A549 (cell line): ENCODE measurements at regions not wholly inside any gene's neighbourhood (a gene's known extent, or its start where the extent isn't known, plus 50 kb on each side); places are given as distances from the start of the nearest gene placed in this dataset.

ENCODE experiments used
- ATAC-seq, 2 experiments: fragments of 200-7000 bp in 1 of 2; fragments of >200 bp in 1 of 2; cut with Nextera tagmentation in 1 of 2; cut with Tn5 transposase in 1 of 2; 3 replicates each; pipeline versions ENCODE4 v1.8.0 to v1.9.1; 2018 to 2020; ENCODE audit warnings: mild to moderate bottlenecking in 1 of 2, moderate library complexity in 1 of 2
- CTCF ChIA-PET: fragments of 300-600 bp; sonication (Branson Sonifier 250); formaldehyde crosslinking; extraction: SDS; loops from one replicate; lab custom pipeline; 2021; ENCODE audit warnings: antibody characterized with exemption, inconsistent platforms; lab: Yijun Ruan, JAX
- POLR2A ChIA-PET: fragments of 350-600 bp; formaldehyde crosslinking; extraction: SDS; loops from one replicate; lab custom pipeline; 2021; ENCODE audit warnings: antibody characterized with exemption, inconsistent platforms; lab: Yijun Ruan, JAX
- DNase-seq, 2 experiments: peaks; one replicate each; pipeline versions ENCODE4 v3.0.0 to v3.0.0-alpha.2; 2011 to 2016; ENCODE audit warnings: low read depth in 1 of 2, low spot score in 1 of 2
- FAIRE-seq: peaks from 2 replicates; lab custom pipeline; 2011; peaks lifted over from hg19 to GRCh38; lab: Jason Lieb, UNC
- H3K27ac ChIP-seq, 2 experiments: fragments of >200 bp; sonication (Bioruptor Twin); formaldehyde crosslinking; 3 replicates each; pipeline ENCODE4 v1.5.1; 2016 to 2017
- H3K4me1 ChIP-seq: fragments of >200 bp; sonication (Bioruptor Twin); formaldehyde crosslinking; 3 replicates; pipeline ENCODE4 v1.6.1; 2016
- H3K4me2 ChIP-seq: fragments of >200 bp; sonication (Bioruptor Twin); formaldehyde crosslinking; 3 replicates; pipeline ENCODE4 v1.6.1; 2016
- H3K4me3 ChIP-seq: fragments of >200 bp; sonication (Bioruptor Twin); formaldehyde crosslinking; 3 replicates; pipeline ENCODE4 v1.5.1; 2016
- H3K9me3 ChIP-seq: fragments of >200 bp; sonication (Bioruptor Twin); formaldehyde crosslinking; 3 replicates; pipeline ENCODE4 v1.6.1; 2016
- BCL3 ChIP-seq: fragments of >200 bp; sonication (Bioruptor Twin); formaldehyde crosslinking; IDR thresholded peaks from 3 replicates; pipeline ENCODE4 v1.6.1; 2016
- BHLHE40 ChIP-seq: IDR thresholded peaks from 2 replicates; pipeline ENCODE4 v1.6.1; 2012; ENCODE audit warnings: low read depth, low read length, inconsistent platforms
- CBX8 ChIP-seq: fragments of 200-600 bp; sonication (generic); IDR thresholded peaks from 2 replicates; pipeline ENCODE4 v1.6.1; 2016
- E2F6 ChIP-seq: IDR thresholded peaks from 2 replicates; pipeline ENCODE4 v1.6.1; 2012; ENCODE audit warnings: low read depth, borderline replicate concordance
- ELK1 ChIP-seq: fragments of 150-350 bp; IDR thresholded peaks from 2 replicates; pipeline ENCODE4 v1.6.1; 2014; ENCODE audit warnings: low read depth, mild to moderate bottlenecking, low read length
- EP300 ChIP-seq, 2 experiments: fragments of >200 bp; sonication (Bioruptor Twin); formaldehyde crosslinking; IDR thresholded peaks; 2 replicates in 1 of 2; 3 replicates in 1 of 2; pipeline ENCODE4 v1.6.1; 2016 to 2017
- FOXS1 ChIP-seq: fragments of 250-450 bp; sonication (Bioruptor Pico); IDR thresholded peaks from 2 replicates; pipeline ENCODE4 v1.5.0; 2020; ENCODE audit warnings: mild to moderate bottlenecking, moderate library complexity
- GATA3 ChIP-seq: IDR thresholded peaks from 2 replicates; pipeline ENCODE4 v1.6.1; 2012; ENCODE audit warnings: borderline replicate concordance
- HDAC2 ChIP-seq: fragments of 200-600 bp; sonication (generic); IDR thresholded peaks from 2 replicates; pipeline ENCODE4 v1.6.1; 2016
- HOXA7 ChIP-seq: fragments of 250-450 bp; sonication (Bioruptor Pico); IDR thresholded peaks from 2 replicates; pipeline ENCODE4 v1.5.0; 2020; ENCODE audit warnings: mild to moderate bottlenecking, moderate library complexity
- HOXB13 ChIP-seq: fragments of 250-450 bp; sonication (Bioruptor Pico); IDR thresholded peaks from 2 replicates; pipeline ENCODE4 v1.5.0; 2020; ENCODE audit warnings: low read depth, mild to moderate bottlenecking, moderate library complexity
- KDM1A ChIP-seq: fragments of 200-600 bp; sonication (generic); IDR thresholded peaks from 2 replicates; pipeline ENCODE4 v1.6.1; 2016; ENCODE audit warnings: low read depth, mild to moderate bottlenecking
- KDM5A ChIP-seq: fragments of 200-600 bp; sonication (generic); IDR thresholded peaks from 2 replicates; pipeline ENCODE4 v1.6.1; 2016; ENCODE audit warnings: antibody characterized with exemption, mild to moderate bottlenecking
- MAX ChIP-seq: IDR thresholded peaks from 2 replicates; pipeline ENCODE4 v1.6.1; 2012
- PBX3 ChIP-seq: IDR thresholded peaks from 2 replicates; pipeline ENCODE4 v1.6.1; 2012
- POLR2AphosphoS2 ChIP-seq: conservative IDR thresholded peaks from 2 replicates; pipeline ENCODE4 v1.6.1; 2012; ENCODE audit warnings: low read length, improper control_type of control experiment, inconsistent platforms
- REST ChIP-seq: fragments of 200-600 bp; sonication (generic); IDR thresholded peaks from 2 replicates; pipeline ENCODE4 v1.6.1; 2016; ENCODE audit warnings: antibody characterized with exemption, mild to moderate bottlenecking, moderate library complexity
- TP53 ChIP-seq: fragments of 250-450 bp; sonication (Bioruptor Pico); IDR thresholded peaks from 2 replicates; pipeline ENCODE4 v1.5.0; 2021; ENCODE audit warnings: mild to moderate bottlenecking, moderate library complexity
- ZNF302 ChIP-seq: fragments of 250-450 bp; sonication (Bioruptor Pico); IDR thresholded peaks from 2 replicates; pipeline ENCODE4 v1.9.0; 2021; ENCODE audit warnings: inconsistent platforms, mild to moderate bottlenecking, moderate library complexity
- ZSCAN20 ChIP-seq: fragments of 250-450 bp; sonication (Bioruptor Pico); IDR thresholded peaks from 2 replicates; pipeline ENCODE4 v1.8.0; 2022; ENCODE audit warnings: mild to moderate bottlenecking, moderate library complexity
- WGBS: methylation state at CpG from one replicate; pipeline ENCODE4 v1.1.6; 2017; ENCODE audit errors: missing lambda C conversion rate; 5-methylcytosine and 5-hydroxymethylcytosine counted together

- TF ChIP-seq REST (no peak), TP53 (CRISPR knock-in tag) (no peak), KDM5A (no peak)
These were observed 356.5 kb downstream of the TBL1XR1 start (continued) for GRCh38 chr3:176840641-176841286.

- DNase-seq (no peak), FAIRE-seq (no peak), ATAC-seq (no peak)
- Histone ChIP-seq H3K27ac (no peak overlapping the region), H3K4me1 (no peaks in the 10 kb centered on the region), H3K4me3 (no peak overlapping the region), H3K9me3 (no peaks in the 10 kb centered on the region), H3K4me2 (no peak overlapping the region)
- WGBS: 9% methylated on average over 2 of the region's 2 CpGs
- POLR2A ChIA-PET: no interaction called here
- CTCF ChIA-PET: no interaction called here
- TF ChIP-seq ZNF302 (CRISPR knock-in tag) (no peak), PBX3 (no peak), CBX8 (no peak), ZSCAN20 (no peak), KDM1A (no peak), EP300 (IDR thresholded peaks at IDR 0.05) (no peak), FOXS1 (no peak), POLR2AphosphoS2 (no peak), HOXB13 (CRISPR knock-in tag) (no peak), MAX (no peak), BHLHE40 (no peak), HDAC2 (no peak), E2F6 (no peak), GATA3 (no peak), ELK1 (no peak), BCL3 (no peak), HOXA7 (no peak)
These were observed 357.4 kb downstream of the TBL1XR1 start for GRCh38 chr3:176839901-176840300.
